Naive thymus-derived CD4-positive, alpha-beta T cell (primary cell): ENCODE measurements at regions not wholly inside any gene's neighbourhood (a gene's known extent, or its start where the extent isn't known, plus 50 kb on each side); places are given as distances from the start of the nearest gene placed in this dataset.

ENCODE experiments used
- ATAC-seq: fragments of 150-1000 bp; cut with Tn5 transposase; 2 replicates; pipeline ENCODE4 v1.10.0; 2021; ENCODE audit warnings: mild to moderate bottlenecking, moderate library complexity
- CTCF ChIA-PET: fragments of 350-600 bp; sonication (Branson Sonifier 250); formaldehyde crosslinking; loops from one replicate; lab custom pipeline; 2021; ENCODE audit warnings: antibody characterized with exemption; lab: Charles Lee
- POLR2A ChIA-PET: fragments of 350-600 bp; sonication (Branson Sonifier 250); formaldehyde crosslinking; loops from one replicate; lab custom pipeline; 2021; ENCODE audit warnings: antibody characterized with exemption, inconsistent platforms; lab: Charles Lee
- DNase-seq, 9 donors: peaks; one replicate each; pipeline versions ENCODE4 v3.0.0 to v3.0.0-alpha.2; 2020 to 2022; ENCODE audit warnings: mixed read lengths in 1 of 9
- H3K27ac ChIP-seq: one replicate; pipeline ENCODE4 v1.7.0; 2013; ENCODE audit warnings: mild to moderate bottlenecking, low read depth, low read length, moderate library complexity
- H3K27me3 ChIP-seq, 2 donors: one replicate each; pipeline ENCODE4 v1.7.0; 2013; ENCODE audit warnings: low read length in 2 of 2, mild to moderate bottlenecking in 2 of 2, moderate library complexity in 2 of 2; ENCODE audit not compliant: control insufficient read depth in 2 of 2, insufficient read depth in 2 of 2
- H3K36me3 ChIP-seq, 3 experiments: 1 replicate in 2 of 3; 2 replicates in 1 of 3; pipeline ENCODE4 v1.7.0; 2013; ENCODE audit warnings: low read length in 3 of 3, mild to moderate bottlenecking in 3 of 3, moderate library complexity in 1 of 3; ENCODE audit not compliant: insufficient read depth in 3 of 3, control insufficient read depth in 2 of 3
- H3K4me1 ChIP-seq, 2 donors: one replicate each; pipeline ENCODE4 v1.7.0; 2013; ENCODE audit warnings: low read length in 2 of 2, mild to moderate bottlenecking in 2 of 2, moderate library complexity in 1 of 2; ENCODE audit not compliant: control insufficient read depth in 2 of 2, insufficient read depth in 2 of 2
- H3K4me3 ChIP-seq: 2 replicates; pipeline ENCODE4 v1.7.0; 2013; ENCODE audit warnings: mild to moderate bottlenecking, low read length
- H3K9me3 ChIP-seq, 3 experiments: 1 replicate in 2 of 3; 2 replicates in 1 of 3; pipeline ENCODE4 v1.7.0; 2013; ENCODE audit warnings: low read length in 3 of 3; ENCODE audit not compliant: control insufficient read depth in 2 of 3
- H3K27ac Mint-ChIP-seq, 9 donors: one replicate each; pipeline ENCODE4 v1.8.0; 2020 to 2022; ENCODE audit warnings: mixed read lengths in 9 of 9, mild to moderate bottlenecking in 8 of 9, moderate library complexity in 5 of 9, inconsistent platforms in 2 of 9
- H3K27me3 Mint-ChIP-seq, 5 donors: one replicate each; pipeline ENCODE4 v1.8.0; 2021 to 2022; ENCODE audit warnings: mixed read lengths in 5 of 5, mild to moderate bottlenecking in 1 of 5
- H3K36me3 Mint-ChIP-seq, 5 donors: one replicate each; pipeline ENCODE4 v1.8.0; 2020 to 2022; ENCODE audit warnings: mixed read lengths in 5 of 5, mild to moderate bottlenecking in 3 of 5, inconsistent platforms in 1 of 5
- H3K4me1 Mint-ChIP-seq, 7 donors: one replicate each; pipeline ENCODE4 v1.8.0; 2020 to 2022; ENCODE audit warnings: mixed read lengths in 7 of 7, mild to moderate bottlenecking in 3 of 7, inconsistent platforms in 1 of 7
- H3K4me3 Mint-ChIP-seq, 10 donors: one replicate each; pipeline ENCODE4 v1.8.0; 2020 to 2022; ENCODE audit warnings: mild to moderate bottlenecking in 10 of 10, mixed read lengths in 10 of 10, moderate library complexity in 6 of 10, inconsistent platforms in 2 of 10
- H3K9me3 Mint-ChIP-seq, 11 donors: one replicate each; pipeline ENCODE4 v1.8.0; 2020 to 2022; ENCODE audit warnings: mixed read lengths in 11 of 11, mild to moderate bottlenecking in 4 of 11, inconsistent platforms in 1 of 11, moderate library complexity in 1 of 11
- intact Hi-C, 2 donors: fragments of 100-400 bp; cut with micrococcal nuclease; formaldehyde crosslinking; loops; one replicate each; pipeline ENCODE4 v1.15.1; 2023

DNA sequence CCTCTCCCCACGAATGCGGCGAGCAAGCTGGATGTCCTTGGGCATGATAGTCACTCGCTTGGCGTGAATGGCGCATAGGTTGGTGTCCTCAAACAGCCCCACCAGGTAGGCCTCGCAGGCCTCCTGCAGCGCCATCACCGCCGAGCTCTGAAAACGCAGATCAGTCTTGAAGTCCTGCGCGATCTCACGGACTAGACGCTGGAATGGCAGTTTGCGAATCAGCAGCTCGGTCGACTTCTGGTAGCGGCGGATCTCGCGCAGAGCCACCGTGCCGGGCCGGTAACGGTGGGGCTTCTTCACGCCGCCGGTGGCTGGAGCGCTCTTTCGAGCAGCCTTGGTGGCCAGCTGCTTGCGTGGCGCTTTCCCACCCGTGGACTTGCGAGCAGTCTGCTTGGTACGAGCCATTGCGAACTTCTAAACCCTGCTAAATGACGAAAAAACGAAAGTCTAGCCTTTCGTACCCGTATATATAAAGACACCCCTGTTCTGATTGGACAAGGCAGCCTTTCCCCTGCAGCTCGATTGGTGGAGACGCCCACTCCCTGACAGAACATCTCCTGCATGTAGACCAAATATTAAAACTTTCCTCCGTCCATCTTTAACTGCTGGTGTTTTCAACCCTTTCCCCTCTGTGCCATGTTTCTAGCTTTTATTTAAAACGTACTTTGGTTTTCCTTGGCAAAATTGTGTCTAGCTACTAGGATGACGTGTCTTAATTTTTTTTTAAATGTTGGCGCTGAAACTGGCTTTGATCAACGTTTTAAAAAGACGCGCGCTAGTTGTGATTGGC lies 109.8 kb downstream of the HFE start:
- DNase-seq, result peak; percentile 55 to 95 (median 93)
- ChIA-PET CTCF (interaction anchor here (0.5 to 4.7 kb wide), 14 partner anchors 8 to 948 kb away, joined by 3 to 32 read pairs (median 4); a partner anchor contains a TSS), POLR2A (interaction anchor here (0.6 to 43.4 kb wide), 56 partner anchors 3 to 1697 kb away, joined by 3 to 3606 read pairs (median 8); a partner anchor contains a TSS)
- H3K4me1 ChIP-seq, result peaks cover 10 to 12% of the 10 kb centered on the region in 2 donors
- peak overlapping the region; percentile 92 for H3K4me3 ChIP-seq
- H3K27me3 ChIP-seq, result no peaks in the 10 kb centered on the region
- Mint-ChIP-seq H3K27me3 (peaks cover 0 to 12% (median 0%) of the 10 kb centered on the region in 5 donors), H3K27ac (peak overlapping the region; percentile 96 to 100 (median 98)), H3K4me3 (peak overlapping the region; percentile 85 to 99 (median 96)), H3K36me3 (peaks cover 0 to 10% (median 0%) of the 10 kb centered on the region in 5 donors), H3K9me3 (peaks cover 0 to 22% (median 0%) of the 10 kb centered on the region in 11 donors), H3K4me1 (peaks cover 23 to 65% (median 42%) of the 10 kb centered on the region in 7 donors)
- peak overlapping the region; percentile 91 for H3K27ac ChIP-seq
- peak; percentile 73 for ATAC-seq
- H3K9me3 ChIP-seq, result no peaks in the 10 kb centered on the region
- peaks cover 0 to 4% (median 0%) of the 10 kb centered on the region in 3 experiments for H3K36me3 ChIP-seq
- intact Hi-C loops, result loop anchor here (1.0 to 10.0 kb wide), 10 partner anchors 8 to 1695 kb away; a partner anchor contains a TSS

DNA sequence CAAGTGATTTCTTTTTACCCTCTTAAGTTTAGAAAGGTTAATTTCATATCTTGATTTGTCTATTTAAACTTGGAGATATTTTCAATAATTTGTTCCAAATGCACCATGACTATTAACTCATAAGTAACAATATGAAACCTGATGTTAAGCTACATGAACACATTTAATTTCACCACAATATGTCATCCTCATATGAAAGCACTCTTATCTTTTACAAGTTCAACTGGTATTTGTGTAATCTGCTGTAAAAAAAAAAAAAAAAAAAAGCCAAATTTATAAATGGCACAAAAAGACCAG lies 110.4 kb downstream of the HFE start:
- Mint-ChIP-seq H3K4me1 (peaks cover 23 to 63% (median 40%) of the 10 kb centered on the region in 7 donors), H3K4me3 (peak overlapping the region; percentile 85 to 99 (median 96)), H3K36me3 (peaks cover 0 to 8% (median 0%) of the 10 kb centered on the region in 5 donors), H3K27ac (peak overlapping the region; percentile 96 to 100 (median 98)), H3K9me3 (peaks cover 0 to 22% (median 0%) of the 10 kb centered on the region in 11 donors), H3K27me3 (peaks cover 0 to 12% (median 0%) of the 10 kb centered on the region in 5 donors)
- H3K27ac ChIP-seq, result peak overlapping the region; percentile 91
- CTCF ChIA-PET, result interaction anchor here (0.5 to 4.2 kb wide), 11 partner anchors 9 to 948 kb away, joined by 3 to 32 read pairs (median 4); a partner anchor contains a TSS
- POLR2A ChIA-PET, result interaction anchor here (0.8 to 43.4 kb wide), 51 partner anchors 3 to 1696 kb away, joined by 3 to 3606 read pairs (median 10); partner anchors contain the start of gene HFE
- intact Hi-C loops, result loop anchor here (1.0 to 10.0 kb wide), 10 partner anchors 8 to 1695 kb away; a partner anchor contains a TSS
- DNase-seq (no peak), ATAC-seq (no peak)
- peaks cover 0 to 4% (median 0%) of the 10 kb centered on the region in 3 experiments for H3K36me3 ChIP-seq
- peaks cover 10 to 12% of the 10 kb centered on the region in 2 donors for H3K4me1 ChIP-seq
- no peaks in the 10 kb centered on the region for H3K9me3 ChIP-seq
- peak overlapping the region; percentile 92 for H3K4me3 ChIP-seq
- no peaks in the 10 kb centered on the region for H3K27me3 ChIP-seq

DNA sequence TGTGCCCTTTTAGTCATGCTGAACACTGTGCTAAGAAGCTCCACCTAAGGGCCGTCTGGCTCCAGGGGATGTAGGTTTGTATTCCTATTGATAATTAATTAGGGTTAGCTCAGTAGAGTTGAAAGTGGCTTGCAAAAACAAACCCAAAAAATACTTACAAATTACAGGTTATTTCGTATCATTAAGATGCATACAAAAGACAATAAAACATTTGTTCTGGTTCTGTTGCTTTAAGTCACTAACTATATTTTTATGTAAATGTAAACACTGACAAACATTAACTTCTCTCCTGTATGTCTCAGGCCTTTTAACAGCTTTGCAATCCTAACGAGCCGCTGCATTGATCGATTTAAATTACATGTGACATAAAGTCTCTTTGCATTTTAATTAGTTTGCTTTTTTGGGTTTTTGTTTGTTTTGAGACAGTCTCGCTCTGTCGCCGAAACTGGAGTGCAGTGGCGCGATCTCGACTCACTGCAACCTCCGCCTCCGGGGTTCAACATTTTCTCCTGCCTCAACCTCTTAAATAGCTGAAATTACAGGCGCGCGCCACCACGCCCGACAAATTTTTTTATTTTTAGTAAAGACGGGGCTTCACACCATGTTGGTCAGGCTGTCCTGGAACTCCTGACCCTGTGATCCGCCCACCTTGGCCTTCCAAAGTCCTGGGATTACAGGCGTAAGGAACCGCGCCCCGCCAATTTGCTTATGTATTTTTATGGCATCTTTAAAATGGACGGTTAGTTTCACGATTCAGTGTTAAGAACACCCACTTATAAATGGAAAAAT lies 110.9 kb downstream of the HFE start:
- H3K36me3 Mint-ChIP-seq, result peaks cover 0 to 8% (median 0%) of the 10 kb centered on the region in 5 donors
- Histone ChIP-seq H3K4me3 (peak overlapping the region; percentile 92), H3K36me3 (peaks cover 0 to 4% (median 0%) of the 10 kb centered on the region in 3 experiments), H3K4me1 (peaks cover 10 to 12% of the 10 kb centered on the region in 2 donors), H3K27me3 (no peaks in the 10 kb centered on the region), H3K27ac (peak overlapping the region; percentile 91), H3K9me3 (no peaks in the 10 kb centered on the region)
- H3K27ac Mint-ChIP-seq, result peak overlapping the region; percentile 96 to 100 (median 98)
- H3K4me1 Mint-ChIP-seq, result peaks cover 23 to 59% (median 42%) of the 10 kb centered on the region in 7 donors
- H3K27me3 Mint-ChIP-seq, result peaks cover 0 to 12% (median 0%) of the 10 kb centered on the region in 5 donors
- peaks cover 0 to 22% (median 0%) of the 10 kb centered on the region in 11 donors for H3K9me3 Mint-ChIP-seq
- POLR2A ChIA-PET, result interaction anchor here (0.8 to 43.4 kb wide), 60 partner anchors 2 to 1696 kb away, joined by 3 to 3606 read pairs (median 8); partner anchors contain the start of genes HFE and HMGN4
- DNase-seq, result peak in 8 of 9 donors; percentile 32 to 60 (median 54)
- peak overlapping the region; percentile 85 to 99 (median 96) for H3K4me3 Mint-ChIP-seq
- no peak for ATAC-seq
- intact Hi-C loops, result loop anchor here (1.0 to 10.0 kb wide), 12 partner anchors 7 to 1694 kb away; a partner anchor contains a TSS
- CTCF ChIA-PET, result interaction anchor here (0.6 to 4.2 kb wide), 17 partner anchors 10 to 947 kb away, joined by 3 to 32 read pairs (median 4); a partner anchor contains a TSS

DNA sequence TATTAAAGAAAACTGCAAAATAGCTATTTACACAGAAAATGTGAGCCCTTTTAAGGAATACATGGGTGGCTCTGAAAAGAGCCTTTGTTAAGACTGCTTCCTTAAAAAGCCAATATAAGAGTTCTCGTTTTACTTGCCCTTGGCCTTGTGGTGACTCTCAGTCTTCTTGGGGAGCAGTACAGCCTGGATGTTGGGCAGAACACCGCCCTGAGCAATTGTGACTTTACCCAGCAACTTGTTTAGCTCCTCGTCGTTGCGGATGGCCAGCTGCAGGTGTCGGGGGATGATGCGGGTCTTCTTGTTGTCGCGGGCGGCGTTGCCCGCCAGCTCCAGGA lies 111.5 kb downstream of the HFE start:
- Mint-ChIP-seq H3K4me3 (peak overlapping the region; percentile 85 to 99 (median 96)), H3K9me3 (peaks cover 0 to 22% (median 0%) of the 10 kb centered on the region in 11 donors), H3K4me1 (peaks cover 21 to 56% (median 39%) of the 10 kb centered on the region in 7 donors), H3K27ac (peak overlapping the region; percentile 96 to 100 (median 98)), H3K36me3 (peaks cover 0 to 8% (median 0%) of the 10 kb centered on the region in 5 donors), H3K27me3 (peaks cover 0 to 12% (median 0%) of the 10 kb centered on the region in 5 donors)
- Histone ChIP-seq H3K36me3 (peaks cover 0 to 4% (median 0%) of the 10 kb centered on the region in 3 experiments), H3K4me1 (peaks cover 10 to 12% of the 10 kb centered on the region in 2 donors), H3K4me3 (peak overlapping the region; percentile 92), H3K27me3 (no peaks in the 10 kb centered on the region), H3K27ac (peak overlapping the region; percentile 91), H3K9me3 (no peaks in the 10 kb centered on the region)
- intact Hi-C loops, result loop anchor here (1.0 to 10.0 kb wide), 17 partner anchors 15 to 1694 kb away; a partner anchor contains a TSS
- DNase-seq (no peak), ATAC-seq (peak; percentile 2)
- ChIA-PET POLR2A (interaction anchor here (1.0 to 43.4 kb wide), 53 partner anchors 2 to 1695 kb away, joined by 3 to 3606 read pairs (median 10); partner anchors contain the start of genes HFE and HMGN4), CTCF (interaction anchor here (0.7 to 4.2 kb wide), 14 partner anchors 10 to 1695 kb away, joined by 3 to 32 read pairs (median 6); a partner anchor contains a TSS)

DNA sequence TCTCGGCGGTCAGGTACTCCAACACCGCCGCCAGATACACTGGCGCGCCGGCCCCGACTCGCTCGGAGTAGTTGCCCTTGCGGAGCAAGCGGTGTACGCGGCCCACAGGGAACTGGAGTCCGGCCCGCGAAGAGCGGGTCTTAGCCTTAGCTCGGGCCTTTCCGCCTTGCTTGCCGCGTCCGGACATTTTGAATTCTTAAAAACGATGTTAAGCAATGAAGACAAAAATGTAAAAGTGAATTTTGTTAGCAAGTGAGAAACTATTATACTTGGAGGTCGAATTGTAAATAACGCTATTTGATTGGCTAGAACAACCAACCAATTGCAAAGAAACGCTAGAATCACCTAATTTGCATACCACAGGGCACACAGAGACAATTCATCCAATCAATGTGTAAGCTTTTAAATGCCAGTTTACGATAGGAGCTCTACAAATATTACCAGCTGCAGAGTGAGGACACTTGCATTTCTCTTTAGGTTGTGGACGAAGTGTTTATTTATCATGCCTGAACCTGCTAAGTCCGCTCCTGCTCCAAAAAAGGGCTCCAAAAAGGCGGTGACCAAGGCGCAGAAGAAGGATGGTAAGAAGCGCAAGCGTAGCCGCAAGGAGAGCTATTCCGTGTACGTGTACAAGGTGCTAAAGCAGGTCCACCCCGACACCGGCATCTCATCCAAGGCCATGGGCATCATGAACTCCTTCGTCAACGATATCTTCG lies 112.0 kb downstream of the HFE start:
- Mint-ChIP-seq H3K4me3 (peak overlapping the region; percentile 85 to 99 (median 96)), H3K4me1 (peaks cover 23 to 59% (median 41%) of the 10 kb centered on the region in 7 donors), H3K27me3 (peaks cover 0 to 12% (median 0%) of the 10 kb centered on the region in 5 donors), H3K9me3 (peaks cover 0 to 24% (median 0%) of the 10 kb centered on the region in 11 donors), H3K27ac (peak overlapping the region; percentile 96 to 100 (median 98)), H3K36me3 (peaks cover 0 to 8% (median 0%) of the 10 kb centered on the region in 5 donors)
- Histone ChIP-seq H3K27ac (peak overlapping the region; percentile 91), H3K9me3 (no peaks in the 10 kb centered on the region), H3K4me3 (peak overlapping the region; percentile 92), H3K27me3 (no peaks in the 10 kb centered on the region), H3K36me3 (peaks cover 0 to 4% (median 0%) of the 10 kb centered on the region in 3 experiments), H3K4me1 (peaks cover 15 to 17% of the 10 kb centered on the region in 2 donors)
- peak; percentile 60 to 95 (median 91) for DNase-seq
- intact Hi-C loops, result loop anchor here (1.0 to 10.0 kb wide), 17 partner anchors 16 to 1693 kb away; a partner anchor contains a TSS
- ATAC-seq, result peak; percentile 77
- ChIA-PET CTCF (interaction anchor here (0.6 to 4.2 kb wide), 16 partner anchors 11 to 1694 kb away, joined by 3 to 32 read pairs (median 4); a partner anchor contains a TSS), POLR2A (interaction anchor here (0.7 to 43.4 kb wide), 52 partner anchors 1 to 1695 kb away, joined by 3 to 3606 read pairs (median 10); partner anchors contain the start of genes HFE and HMGN4)
